SK-N-SH treated with all-trans-retinoic acid at 6 μM for 48 hours (cell line): ENCODE measurements at regions not wholly inside any gene's neighbourhood (a gene's known extent, or its start where the extent isn't known, plus 50 kb on each side); places are given as distances from the start of the nearest gene placed in this dataset.

ENCODE experiments used
- ARNTL ChIP-seq: fragments of 450-650 bp; formaldehyde crosslinking; IDR thresholded peaks from 2 replicates; pipeline ENCODE4 v1.5.0; 2020; ENCODE audit warnings: low read depth, mild to moderate bottlenecking, moderate library complexity, borderline replicate concordance
- CSDC2 ChIP-seq: fragments of 250-450 bp; sonication (Bioruptor Pico); IDR thresholded peaks from 2 replicates; pipeline ENCODE4 v1.5.0; 2020; ENCODE audit warnings: mild to moderate bottlenecking, moderate library complexity
- PPARA ChIP-seq: fragments of 250-450 bp; sonication (Bioruptor Pico); IDR thresholded peaks from 2 replicates; pipeline ENCODE4 v1.5.0; 2020; ENCODE audit warnings: mild to moderate bottlenecking, borderline replicate concordance
- ZFP3 ChIP-seq: fragments of 250-450 bp; sonication (Bioruptor Pico); IDR thresholded peaks from 2 replicates; pipeline ENCODE4 v1.5.0; 2020; ENCODE audit warnings: mild to moderate bottlenecking, moderate library complexity
- ZFP30 ChIP-seq: fragments of 450-650 bp; formaldehyde crosslinking; IDR thresholded peaks from 2 replicates; pipeline ENCODE4 v1.5.0; 2022; ENCODE audit warnings: mild to moderate bottlenecking, moderate library complexity
- ZNF70 ChIP-seq: fragments of 450-650 bp; formaldehyde crosslinking; IDR thresholded peaks from 2 replicates; pipeline ENCODE4 v1.5.0; 2020; ENCODE audit warnings: mild to moderate bottlenecking, moderate library complexity

DNA sequence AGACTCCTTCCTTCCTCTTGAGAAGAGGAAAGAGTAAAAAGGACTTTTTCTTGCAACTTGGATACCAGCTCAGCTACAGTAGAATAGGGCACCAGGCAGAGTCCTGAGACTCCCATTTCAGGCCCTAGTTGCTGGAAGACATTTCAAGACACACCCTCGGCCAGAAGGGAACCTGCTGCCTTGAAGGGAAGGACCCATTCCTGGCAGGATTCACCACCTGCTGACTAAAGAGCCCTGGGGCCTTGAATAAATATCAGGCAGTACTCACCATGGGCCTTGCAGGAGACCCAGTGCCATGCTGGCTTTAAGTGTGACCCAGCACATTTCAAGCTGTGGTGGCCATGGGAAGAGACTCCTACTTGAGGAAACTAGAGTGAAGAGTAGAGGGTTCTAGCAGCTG is 317.6 kb downstream of the DKK2 start:
- no peak for TF ChIP-seq ARNTL
- no peak for TF ChIP-seq PPARA (CRISPR knock-in tag)
- no peak for TF ChIP-seq ZNF70
- TF ChIP-seq ZFP3 (CRISPR knock-in tag), result no peak
- TF ChIP-seq ZFP30 (CRISPR knock-in tag), result no peak
- TF ChIP-seq CSDC2 (CRISPR knock-in tag), result no peak
